Trophoblast cell (in vitro differentiated cells and primary cell): ENCODE measurements at regions not wholly inside any gene's neighbourhood (a gene's known extent, or its start where the extent isn't known, plus 50 kb on each side); places are given as distances from the start of the nearest gene placed in this dataset.

Experiments used
- DNase-seq, 2 donors: peaks; one replicate each; pipeline ENCODE4 v3.0.0-alpha.2; 2016
- H2AFZ ChIP-seq: 2 replicates; pipeline ENCODE4 v1.6.1; 2013; ENCODE audit warnings: low read length, moderate library complexity, mild to moderate bottlenecking; ENCODE audit not compliant: insufficient read depth, poor library complexity
- H2AK5ac ChIP-seq: 2 replicates; pipeline ENCODE4 v1.6.1; 2013; ENCODE audit warnings: mild to moderate bottlenecking, low read length
- H2BK120ac ChIP-seq: 2 replicates; pipeline ENCODE4 v1.6.1; 2013; ENCODE audit warnings: low read length, mild to moderate bottlenecking, moderate library complexity; ENCODE audit not compliant: insufficient read depth, poor library complexity
- H2BK12ac ChIP-seq: 2 replicates; pipeline ENCODE4 v1.6.1; 2013; ENCODE audit warnings: mild to moderate bottlenecking, low read length, moderate library complexity
- H2BK5ac ChIP-seq: 2 replicates; pipeline ENCODE4 v1.6.1; 2013; ENCODE audit warnings: low read length, low read depth, moderate library complexity, mild to moderate bottlenecking; ENCODE audit not compliant: poor library complexity
- H3K14ac ChIP-seq: 2 replicates; pipeline ENCODE4 v1.6.1; 2013; ENCODE audit warnings: mild to moderate bottlenecking, low read length
- H3K18ac ChIP-seq: 2 replicates; pipeline ENCODE4 v1.6.1; 2013; ENCODE audit warnings: mild to moderate bottlenecking, low read length
- H3K23ac ChIP-seq: 2 replicates; pipeline ENCODE4 v1.6.1; 2013; ENCODE audit warnings: low read length
- H3K27ac ChIP-seq: 2 replicates; pipeline ENCODE4 v1.5.1; 2013; ENCODE audit warnings: low read depth, mild to moderate bottlenecking, inconsistent platforms, low read length, moderate library complexity
- H3K27me3 ChIP-seq: 2 replicates; pipeline ENCODE4 v1.6.1; 2013; ENCODE audit warnings: inconsistent platforms, mild to moderate bottlenecking, low read length, moderate library complexity; ENCODE audit not compliant: insufficient read depth
- H3K36me3 ChIP-seq, 2 experiments: 1 replicate in 1 of 2; 2 replicates in 1 of 2; pipeline ENCODE4 v1.6.1; 2013; ENCODE audit warnings: low read length in 2 of 2, mild to moderate bottlenecking in 2 of 2, moderate library complexity in 1 of 2; ENCODE audit not compliant: insufficient read depth in 2 of 2, control insufficient read depth in 1 of 2
- H3K4ac ChIP-seq: 2 replicates; pipeline ENCODE4 v1.6.1; 2013; ENCODE audit warnings: low read depth, mild to moderate bottlenecking, low read length, moderate library complexity
- H3K4me1 ChIP-seq, 2 experiments: 1 replicate in 1 of 2; 2 replicates in 1 of 2; pipeline ENCODE4 v1.6.1; 2013; ENCODE audit warnings: low read length in 2 of 2, mild to moderate bottlenecking in 2 of 2, moderate library complexity in 1 of 2; ENCODE audit not compliant: insufficient read depth in 2 of 2, control insufficient read depth in 1 of 2
- H3K4me2 ChIP-seq: 2 replicates; pipeline ENCODE4 v1.6.1; 2013; ENCODE audit warnings: inconsistent platforms, mild to moderate bottlenecking, low read length, moderate library complexity
- H3K4me3 ChIP-seq: 2 replicates; pipeline ENCODE4 v1.5.1; 2013; ENCODE audit warnings: mild to moderate bottlenecking, low read depth, low read length, inconsistent platforms
- H3K79me1 ChIP-seq: one replicate; pipeline ENCODE4 v1.6.1; 2013; ENCODE audit warnings: low read length
- H3K79me2 ChIP-seq: 2 replicates; pipeline ENCODE4 v1.6.1; 2013; ENCODE audit warnings: low read length, mild to moderate bottlenecking; ENCODE audit not compliant: control insufficient read depth, insufficient read depth, poor library complexity
- H3K9ac ChIP-seq: 2 replicates; pipeline ENCODE4 v1.6.1; 2013; ENCODE audit warnings: mild to moderate bottlenecking, low read length
- H3K9me3 ChIP-seq: 2 replicates; pipeline ENCODE4 v1.6.1; 2013; ENCODE audit warnings: low read depth, mild to moderate bottlenecking, control low read depth, inconsistent platforms, low read length; ENCODE audit not compliant: insufficient read depth
- H4K12ac ChIP-seq: 2 replicates; pipeline ENCODE4 v1.6.1; 2013; ENCODE audit warnings: low read depth, mild to moderate bottlenecking, low read length, moderate library complexity
- H4K8ac ChIP-seq: 2 replicates; pipeline ENCODE4 v1.6.1; 2013; ENCODE audit warnings: low read depth, mild to moderate bottlenecking, low read length, moderate library complexity
- H4K91ac ChIP-seq: one replicate; pipeline ENCODE4 v1.6.1; 2013; ENCODE audit warnings: low read depth, mild to moderate bottlenecking, low read length, moderate library complexity
- WGBS: extraction: QIAGEN DNeasy Blood & Tissue Kit; methylation state at CpG from one replicate; pipeline ENCODE4 v1.1.7; 2013; ENCODE audit warnings: missing lambda C conversion rate; ENCODE audit not compliant: insufficient read length, insufficient coverage; ENCODE audit errors: extremely low coverage; 5-methylcytosine and 5-hydroxymethylcytosine counted together

- no peak overlapping the region for H2AK5ac ChIP-seq
- H3K4me2 ChIP-seq, result no peak overlapping the region
- H4K12ac ChIP-seq, result no peak overlapping the region
- no peak overlapping the region for H3K4me3 ChIP-seq
- H2AFZ ChIP-seq, result no peak overlapping the region
- no peaks in the 10 kb centered on the region for H3K36me3 ChIP-seq
- H3K14ac ChIP-seq, result no peak overlapping the region
- H4K91ac ChIP-seq, result no peak overlapping the region
- no peak overlapping the region for H3K9ac ChIP-seq
- DNase-seq, result no peak
- no peak overlapping the region for H3K18ac ChIP-seq
- no CpG with 5 or more reads among the region's 8 CpGs for WGBS
- no peak overlapping the region for H3K23ac ChIP-seq
- H3K27ac ChIP-seq, result no peak overlapping the region
- H3K4me1 ChIP-seq, result peaks cover 8 to 15% of the 10 kb centered on the region in 2 experiments
- H3K27me3 ChIP-seq, result no peaks in the 10 kb centered on the region
- H2BK12ac ChIP-seq, result no peak overlapping the region
- no peaks in the 10 kb centered on the region for H3K79me2 ChIP-seq
- H3K4ac ChIP-seq, result peak overlapping the region; percentile 46
- H2BK120ac ChIP-seq, result no peak overlapping the region
- H4K8ac ChIP-seq, result no peak overlapping the region
- H3K9me3 ChIP-seq, result no peaks in the 10 kb centered on the region
- H3K79me1 ChIP-seq, result peaks cover 15% of the 10 kb centered on the region
- H2BK5ac ChIP-seq, result no peak overlapping the region
Measured at GRCh38 chr5:72608297-72608696, 101.1 kb upstream of the ZNF366 start.

GRCh38 chr5:72607381-72607780 lies 100.2 kb upstream of the ZNF366 start:
- H3K4me1 ChIP-seq, result peaks cover 8 to 19% of the 10 kb centered on the region in 2 experiments
- no peak overlapping the region for H4K12ac ChIP-seq
- H2BK12ac ChIP-seq, result peak overlapping the region; percentile 34
- H3K18ac ChIP-seq, result peak overlapping the region; percentile 5
- no peak overlapping the region for H3K4me3 ChIP-seq
- H3K14ac ChIP-seq, result peak overlapping the region; percentile 25
- WGBS, result no CpG with 5 or more reads among the region's 2 CpGs
- no peaks in the 10 kb centered on the region for H3K27me3 ChIP-seq
- H3K36me3 ChIP-seq, result no peaks in the 10 kb centered on the region
- peak overlapping the region; percentile 39 for H2BK120ac ChIP-seq
- no peaks in the 10 kb centered on the region for H3K79me2 ChIP-seq
- no peak overlapping the region for H3K9ac ChIP-seq
- no peak for DNase-seq
- H3K9me3 ChIP-seq, result no peaks in the 10 kb centered on the region
- no peak overlapping the region for H3K23ac ChIP-seq
- peak overlapping the region; percentile 2 for H4K8ac ChIP-seq
- peak overlapping the region; percentile 28 for H4K91ac ChIP-seq
- H3K27ac ChIP-seq, result no peak overlapping the region
- no peak overlapping the region for H2AFZ ChIP-seq
- H2BK5ac ChIP-seq, result peak overlapping the region; percentile 0
- H3K4me2 ChIP-seq, result no peak overlapping the region
- peak overlapping the region; percentile 22 for H2AK5ac ChIP-seq
- peak overlapping the region; percentile 77 for H3K4ac ChIP-seq
- peaks cover 18% of the 10 kb centered on the region for H3K79me1 ChIP-seq

GRCh38 chr5:72606525-72606924 lies 99.3 kb upstream of the ZNF366 start:
- no CpG with 5 or more reads among the region's 5 CpGs for WGBS
- H3K23ac ChIP-seq, result no peak overlapping the region
- no peak overlapping the region for H2BK12ac ChIP-seq
- H3K14ac ChIP-seq, result no peak overlapping the region
- no peak overlapping the region for H3K4me3 ChIP-seq
- no peak overlapping the region for H4K12ac ChIP-seq
- no peak overlapping the region for H2AFZ ChIP-seq
- H3K27me3 ChIP-seq, result no peaks in the 10 kb centered on the region
- H3K79me2 ChIP-seq, result no peaks in the 10 kb centered on the region
- no peak overlapping the region for H3K18ac ChIP-seq
- peaks cover 8 to 19% of the 10 kb centered on the region in 2 experiments for H3K4me1 ChIP-seq
- H3K79me1 ChIP-seq, result peaks cover 19% of the 10 kb centered on the region
- H2BK5ac ChIP-seq, result no peak overlapping the region
- DNase-seq, result no peak
- H3K4me2 ChIP-seq, result no peak overlapping the region
- no peak overlapping the region for H3K9ac ChIP-seq
- H4K8ac ChIP-seq, result no peak overlapping the region
- H3K4ac ChIP-seq, result no peak overlapping the region
- H2BK120ac ChIP-seq, result no peak overlapping the region
- no peaks in the 10 kb centered on the region for H3K9me3 ChIP-seq
- H3K27ac ChIP-seq, result peak overlapping the region; percentile 13
- H2AK5ac ChIP-seq, result no peak overlapping the region
- H4K91ac ChIP-seq, result peak overlapping the region; percentile 10
- no peaks in the 10 kb centered on the region for H3K36me3 ChIP-seq

- peak overlapping the region; percentile 84 for H2BK12ac ChIP-seq
- peak overlapping the region; percentile 47 for H2AK5ac ChIP-seq
- H3K14ac ChIP-seq, result peak overlapping the region; percentile 13
- no peak for DNase-seq
- no peak overlapping the region for H3K4me3 ChIP-seq
- H3K9ac ChIP-seq, result no peak overlapping the region
- H3K27ac ChIP-seq, result peak overlapping the region; percentile 17
- no peaks in the 10 kb centered on the region for H3K27me3 ChIP-seq
- H3K4me2 ChIP-seq, result no peak overlapping the region
- no peak overlapping the region for H4K12ac ChIP-seq
- H2BK5ac ChIP-seq, result peak overlapping the region; percentile 75
- H3K18ac ChIP-seq, result no peak overlapping the region
- peaks cover 8 to 19% of the 10 kb centered on the region in 2 experiments for H3K4me1 ChIP-seq
- H2AFZ ChIP-seq, result no peak overlapping the region
- H3K79me2 ChIP-seq, result no peaks in the 10 kb centered on the region
- peak overlapping the region; percentile 36 for H4K91ac ChIP-seq
- peak overlapping the region; percentile 85 for H2BK120ac ChIP-seq
- H3K36me3 ChIP-seq, result no peaks in the 10 kb centered on the region
- no peak overlapping the region for H3K23ac ChIP-seq
- peak overlapping the region; percentile 25 for H4K8ac ChIP-seq
- H3K4ac ChIP-seq, result no peak overlapping the region
- H3K9me3 ChIP-seq, result no peaks in the 10 kb centered on the region
- H3K79me1 ChIP-seq, result peaks cover 19% of the 10 kb centered on the region
Measured at GRCh38 chr5:72605632-72606031, 98.4 kb upstream of the ZNF366 start.
